ENCODE measurements at regions not wholly inside any gene's neighbourhood (a gene's known extent, or its start where the extent isn't known, plus 50 kb on each side); places are given as distances from the start of the nearest gene placed in this dataset.
A peak's percentile ranks its signal among the peaks of the same experiment; 100 is the strongest.

- peak overlapping the region in 1 of 4 donors; percentile 3 for H3K27ac ChIP-seq
- 6 to 16% methylated on average over 1 of the region's 1 CpG for WGBS, 2 donors
- H3K4me1 ChIP-seq: no peaks in the 10 kb centered on the region
- H3K36me3 ChIP-seq: no peaks in the 10 kb centered on the region
- H3K27me3 ChIP-seq: no peaks in the 10 kb centered on the region
- no peak for DNase-seq
- no peak overlapping the region for H3K4me3 ChIP-seq
- intact Hi-C loops (cut with DNase I): no loop called here
- TF ChIP-seq POLR2A (IDR thresholded peaks at IDR 0.05) (no peak), CTCF (IDR thresholded peaks at IDR 0.05) (no peak)
- no peaks in the 10 kb centered on the region for H3K9me3 ChIP-seq
Measured at GRCh38 chr2:63790906-63791305, 50.8 kb upstream of the UGP2 start.

GRCh38 chr2:63791387-63791786 lies 50.3 kb upstream of the UGP2 start:
- peak overlapping the region in 1 of 4 donors; percentile 3 for H3K27ac ChIP-seq
- H3K27me3 ChIP-seq: no peaks in the 10 kb centered on the region
- no peak for DNase-seq
- H3K4me3 ChIP-seq: no peak overlapping the region
- intact Hi-C loops (cut with DNase I): no loop called here
- H3K36me3 ChIP-seq: no peaks in the 10 kb centered on the region
- TF ChIP-seq CTCF (IDR thresholded peaks at IDR 0.05) (no peak), POLR2A (IDR thresholded peaks at IDR 0.05) (no peak)
- H3K4me1 ChIP-seq: no peaks in the 10 kb centered on the region
- H3K9me3 ChIP-seq: no peaks in the 10 kb centered on the region
- WGBS, 2 donors: 89 to 93% methylated on average over 1 of the region's 1 CpG

Data from esophagus squamous epithelium (tissue), 5 donors.